ENCODE measurements at regions not wholly inside any gene's neighbourhood (a gene's known extent, or its start where the extent isn't known, plus 50 kb on each side); places are given as distances from the start of the nearest gene placed in this dataset.

GRCh38 chr13:24982333-24982999, 113.5 kb upstream of the PABPC3 start:
- Histone ChIP-seq H2AFZ (no peak overlapping the region), H3K4me3 (no peak overlapping the region), H4K20me1 (ENCODE audit: insufficient read depth, poor library complexity, severe bottlenecking) (no peaks in the 10 kb centered on the region), H3K4me1 (ENCODE audit: insufficient read depth) (no peaks in the 10 kb centered on the region), H3K36me3 (replicated peaks; ENCODE audit: insufficient read depth, low read depth) (no peaks in the 10 kb centered on the region), H3K4me2 (no peak overlapping the region), H3K9me2 (replicated peaks; ENCODE audit: insufficient read depth) (no peaks in the 10 kb centered on the region), H3K27ac (no peak overlapping the region), H3K9me3 (ENCODE audit: low read depth) (no peaks in the 10 kb centered on the region), H3K79me2 (no peaks in the 10 kb centered on the region), H3K27me3 (peaks cover 14% of the 10 kb centered on the region)
- 78% methylated on average over 11 of the region's 11 CpGs for WGBS (ENCODE audit: low lambda C conversion rate, missing lambda C conversion rate)
- DNase-seq (ENCODE audit: low spot score): no peak
- no peak for TF ChIP-seq CTCF (IDR thresholded peaks at IDR 0.05; ENCODE audit: poor library complexity)
- no peak for TF ChIP-seq EZH2 (IDR thresholded peaks at IDR 0.05; ENCODE audit: borderline replicate concordance)
- TF ChIP-seq EZH2phosphoT487 (IDR thresholded peaks at IDR 0.05; ENCODE audit: low read depth, severe bottlenecking, unreplicated experiment): no peak

DNA sequence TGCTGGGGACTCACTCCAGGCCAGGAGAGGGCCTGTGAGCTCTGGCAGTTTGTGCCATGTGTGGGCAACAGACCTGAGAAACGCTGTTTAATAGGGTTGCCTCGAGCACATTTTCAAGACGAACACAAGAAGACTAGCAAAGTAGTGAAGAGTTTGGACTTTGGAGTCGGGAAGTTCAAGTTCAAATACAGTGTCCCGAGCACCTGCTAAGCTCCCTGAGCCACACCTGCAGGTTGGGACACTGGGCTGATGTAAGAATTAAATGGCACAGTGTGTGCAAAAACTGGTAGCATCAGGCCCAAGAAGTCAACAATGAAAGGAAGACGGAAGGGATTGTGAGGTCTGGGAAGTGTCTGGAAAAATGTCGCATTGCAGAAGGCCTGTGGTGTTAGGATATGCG, 112.8 kb upstream of the PABPC3 start:
- Histone ChIP-seq H3K27ac (no peak overlapping the region), H3K79me2 (no peaks in the 10 kb centered on the region), H4K20me1 (ENCODE audit: insufficient read depth, poor library complexity, severe bottlenecking) (no peaks in the 10 kb centered on the region), H3K4me1 (ENCODE audit: insufficient read depth) (no peaks in the 10 kb centered on the region), H2AFZ (no peak overlapping the region), H3K4me2 (no peak overlapping the region), H3K9me3 (ENCODE audit: low read depth) (no peaks in the 10 kb centered on the region), H3K4me3 (no peak overlapping the region), H3K27me3 (peaks cover 18% of the 10 kb centered on the region), H3K36me3 (replicated peaks; ENCODE audit: insufficient read depth, low read depth) (no peaks in the 10 kb centered on the region), H3K9me2 (replicated peaks; ENCODE audit: insufficient read depth) (no peaks in the 10 kb centered on the region)
- TF ChIP-seq EZH2phosphoT487 (IDR thresholded peaks at IDR 0.05; ENCODE audit: low read depth, severe bottlenecking, unreplicated experiment): no peak
- TF ChIP-seq CTCF (IDR thresholded peaks at IDR 0.05; ENCODE audit: poor library complexity): no peak
- no peak for TF ChIP-seq EZH2 (IDR thresholded peaks at IDR 0.05; ENCODE audit: borderline replicate concordance)
- WGBS (ENCODE audit: low lambda C conversion rate, missing lambda C conversion rate): 74% methylated on average over 8 of the region's 8 CpGs
- DNase-seq (ENCODE audit: low spot score): no peak

DNA sequence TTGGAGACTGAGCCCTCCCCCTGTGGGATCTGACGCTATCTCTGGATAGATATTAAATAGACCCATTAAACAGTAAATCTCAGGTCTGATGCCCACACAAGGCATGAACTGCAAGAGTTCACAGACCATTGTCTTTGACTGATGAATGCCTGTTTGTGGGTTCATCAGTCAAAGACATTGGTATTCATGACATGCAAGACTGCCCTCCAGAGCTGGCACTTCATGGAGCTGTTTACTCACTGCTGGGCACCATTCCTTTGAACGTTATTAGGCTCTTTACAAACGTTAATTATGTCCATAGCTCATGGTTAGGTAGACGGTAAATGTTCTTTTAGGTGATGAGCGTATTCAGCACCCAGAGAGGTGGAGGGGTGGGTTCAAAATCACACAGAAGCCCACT, 111.8 kb upstream of the PABPC3 start:
- Histone ChIP-seq H4K20me1 (ENCODE audit: insufficient read depth, poor library complexity, severe bottlenecking) (no peaks in the 10 kb centered on the region), H3K9me2 (replicated peaks; ENCODE audit: insufficient read depth) (no peaks in the 10 kb centered on the region), H3K27ac (no peak overlapping the region), H3K79me2 (no peaks in the 10 kb centered on the region), H3K36me3 (replicated peaks; ENCODE audit: insufficient read depth, low read depth) (no peaks in the 10 kb centered on the region), H3K4me2 (no peak overlapping the region), H3K4me1 (ENCODE audit: insufficient read depth) (no peaks in the 10 kb centered on the region), H3K27me3 (peaks cover 26% of the 10 kb centered on the region), H3K9me3 (ENCODE audit: low read depth) (no peaks in the 10 kb centered on the region), H3K4me3 (no peak overlapping the region), H2AFZ (no peak overlapping the region)
- no peak for TF ChIP-seq EZH2 (IDR thresholded peaks at IDR 0.05; ENCODE audit: borderline replicate concordance)
- no peak for TF ChIP-seq CTCF (IDR thresholded peaks at IDR 0.05; ENCODE audit: poor library complexity)
- TF ChIP-seq EZH2phosphoT487 (IDR thresholded peaks at IDR 0.05; ENCODE audit: low read depth, severe bottlenecking, unreplicated experiment): no peak
- 81% methylated on average over 5 of the region's 5 CpGs for WGBS (ENCODE audit: low lambda C conversion rate, missing lambda C conversion rate)
- no peak for DNase-seq (ENCODE audit: low spot score)

All from hepatocyte (in vitro differentiated cells).